NCI-H446 treated with DMSO at 0.1 percent for 48 hours (cell line): ENCODE measurements at regions not wholly inside any gene's neighbourhood (a gene's known extent, or its start where the extent isn't known, plus 50 kb on each side); places are given as distances from the start of the nearest gene placed in this dataset.
"Not testable (repeated sequence)": the region's sequence is repeated elsewhere in the genome, so short reads cannot be mapped to it uniquely, and the experiment has no call there.

Experiments
- DNase-seq: peaks from one replicate; lab custom pipeline; 2025; lab: John Stamatoyannopoulos, UW

GRCh38 chr16:64297863-64298600, 823.8 kb downstream of the CDH11 start:
- DNase-seq = no peak

- no peak for DNase-seq
Measured at GRCh38 chr16:64295466-64295865, 826.4 kb downstream of the CDH11 start.

GRCh38 chr16:64292953-64293352, 828.9 kb downstream of the CDH11 start:
- DNase-seq = no peak

- no peak for DNase-seq
Measured at GRCh38 chr16:64292161-64292560, 829.7 kb downstream of the CDH11 start.

GRCh38 chr16:64290461-64290860, 831.4 kb downstream of the CDH11 start:
- no peak for DNase-seq

GRCh38 chr16:64287655-64288528, 834.0 kb downstream of the CDH11 start:
- DNase-seq = no peak

- DNase-seq = no peak
Measured at GRCh38 chr16:64282181-64282580, 839.7 kb downstream of the CDH11 start.

GRCh38 chr16:64280317-64280716, 841.5 kb downstream of the CDH11 start:
- no peak for DNase-seq

GRCh38 chr16:64278196-64278595, 843.7 kb downstream of the CDH11 start:
- no peak for DNase-seq

GRCh38 chr16:64276646-64277045, 845.2 kb downstream of the CDH11 start:
- DNase-seq = no peak

GRCh38 chr16:64272028-64272427, 849.8 kb downstream of the CDH11 start:
- DNase-seq = no peak

GRCh38 chr16:64269756-64270155, 852.1 kb downstream of the CDH11 start:
- DNase-seq = no peak

GRCh38 chr16:64265756-64266155, 856.1 kb downstream of the CDH11 start:
- no peak for DNase-seq

- not testable (repeated sequence) for DNase-seq
Measured at GRCh38 chr16:64260631-64261401, 861.0 kb downstream of the CDH11 start.

GRCh38 chr16:64254443-64255367, 867.2 kb downstream of the CDH11 start:
- DNase-seq = no peak

GRCh38 chr16:64253525-64253924, 868.3 kb downstream of the CDH11 start:
- DNase-seq = no peak

- DNase-seq = no peak
Measured at GRCh38 chr16:64253096-64253495, 868.8 kb downstream of the CDH11 start.

- DNase-seq = no peak
Measured at GRCh38 chr16:64251742-64252141, 870.1 kb downstream of the CDH11 start.

- peak; percentile 18 for DNase-seq
Measured at GRCh38 chr16:64250866-64251265, 871.0 kb downstream of the CDH11 start.

- DNase-seq = peak; percentile 20
Measured at GRCh38 chr16:64242492-64242891, 879.4 kb downstream of the CDH11 start.

GRCh38 chr16:64240586-64240985, 881.3 kb downstream of the CDH11 start:
- no peak for DNase-seq
